GM21737 (cell line): ENCODE measurements at regions not wholly inside any gene's neighbourhood (a gene's known extent, or its start where the extent isn't known, plus 50 kb on each side); places are given as distances from the start of the nearest gene placed in this dataset.
"Not testable (repeated sequence)": the region's sequence is repeated elsewhere in the genome, so short reads cannot be mapped to it uniquely, and the experiment has no call there.

Source experiments
- ATAC-seq: cut with Tn5 transposase; IDR thresholded peaks from one replicate; pipeline ENCODE4 v1.9.1; 2021; ENCODE audit warnings: mild to moderate bottlenecking, moderate library complexity; ENCODE audit not compliant: unreplicated experiment

- ATAC-seq = not testable (repeated sequence)
These were observed 57.4 kb downstream of the FTHL17 start for GRCh38 chrX:31014474-31014873.

- ATAC-seq = no peak
These were observed 59.3 kb downstream of the FTHL17 start for GRCh38 chrX:31012509-31013025.

DNA sequence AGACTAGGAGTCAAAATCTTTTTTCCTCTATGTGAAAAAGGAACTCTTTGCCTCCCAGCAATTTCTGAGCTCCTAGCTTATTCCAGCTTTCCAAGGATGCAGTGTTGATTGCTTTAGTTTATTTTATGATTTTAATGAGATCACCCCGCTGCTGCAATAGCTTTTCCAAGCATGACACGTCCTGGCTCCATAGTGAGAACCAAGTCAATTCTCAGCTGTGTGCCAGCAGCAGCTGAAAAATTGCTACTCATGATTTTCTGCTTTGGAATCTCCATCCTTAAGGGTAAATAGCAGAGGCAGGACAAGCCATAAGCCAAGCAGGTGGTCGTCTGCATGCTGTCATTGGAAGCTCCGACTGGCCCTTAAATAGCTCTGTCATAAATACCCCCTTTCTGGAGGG lies 64.5 kb downstream of the FTHL17 start:
- no peak for ATAC-seq

DNA sequence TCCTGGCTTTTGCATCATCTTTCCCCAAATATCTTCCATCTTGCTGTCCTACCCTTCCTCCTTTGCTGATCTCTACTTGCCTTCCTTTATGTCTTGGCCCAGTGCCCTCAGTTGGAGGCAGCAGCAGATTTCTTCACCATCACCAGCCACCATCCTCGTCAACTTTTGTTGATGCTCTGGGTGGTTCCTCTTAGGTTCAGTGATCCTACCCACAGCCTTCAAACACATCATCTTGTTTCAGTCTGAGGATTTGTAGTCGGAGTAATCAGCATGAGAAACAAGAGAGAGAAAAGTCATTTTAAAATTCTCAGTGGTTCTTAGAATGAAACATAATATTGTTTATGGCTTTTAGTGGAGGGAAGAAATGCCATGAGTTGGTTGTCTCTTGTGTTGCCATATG lies 65.8 kb downstream of the FTHL17 start:
- ATAC-seq = no peak

DNA sequence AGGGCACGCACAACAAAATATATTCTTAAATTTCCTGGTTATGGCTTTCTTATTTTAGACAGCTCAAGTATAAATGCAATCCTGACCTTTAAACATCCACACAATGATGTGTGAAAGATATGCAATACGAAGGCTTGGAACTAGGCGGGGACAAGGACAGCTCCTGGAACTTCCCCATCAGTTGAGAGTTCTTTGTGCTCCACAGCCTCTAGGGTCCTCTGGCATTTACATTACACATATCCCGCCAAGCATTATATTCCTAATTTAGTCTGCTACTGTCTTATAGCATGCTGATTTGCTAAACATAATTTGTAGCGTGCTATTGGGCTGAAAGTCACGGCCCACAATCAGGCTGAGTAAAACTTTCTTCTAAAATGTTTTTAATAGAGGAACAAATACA lies 74.4 kb downstream of the FTHL17 start:
- no peak for ATAC-seq

GRCh38 chrX:30995705-30996104 lies 76.1 kb downstream of the FTHL17 start:
- no peak for ATAC-seq

GRCh38 chrX:30995060-30995700 lies 76.7 kb downstream of the FTHL17 start:
- no peak for ATAC-seq

GRCh38 chrX:30994018-30994417 lies 77.8 kb downstream of the FTHL17 start:
- not testable (repeated sequence) for ATAC-seq

DNA sequence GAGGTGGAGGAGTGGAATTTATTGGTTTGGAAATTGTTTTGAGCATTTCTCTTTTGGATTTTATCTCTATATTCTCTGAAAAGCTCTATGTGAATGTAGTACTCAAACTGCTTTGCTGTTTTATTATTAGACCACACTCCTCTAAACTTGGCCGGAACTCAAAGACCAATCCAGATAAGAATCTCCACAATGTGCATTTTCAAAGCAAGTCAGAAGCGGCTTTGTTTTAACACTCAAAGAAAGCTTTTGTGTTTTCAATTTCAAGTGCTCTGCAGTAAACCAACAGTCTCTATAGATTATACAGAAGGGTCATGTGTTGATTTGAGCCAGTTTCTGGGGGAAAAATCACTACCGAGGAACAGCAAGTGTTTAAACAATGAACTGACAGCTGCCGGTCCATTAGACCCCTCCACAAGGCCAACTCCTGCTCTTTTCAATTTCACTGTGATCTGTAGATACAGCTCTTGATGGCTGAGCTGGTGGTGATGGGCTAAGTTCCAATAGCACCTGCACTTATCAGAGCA lies 79.4 kb downstream of the FTHL17 start:
- no peak for ATAC-seq

DNA sequence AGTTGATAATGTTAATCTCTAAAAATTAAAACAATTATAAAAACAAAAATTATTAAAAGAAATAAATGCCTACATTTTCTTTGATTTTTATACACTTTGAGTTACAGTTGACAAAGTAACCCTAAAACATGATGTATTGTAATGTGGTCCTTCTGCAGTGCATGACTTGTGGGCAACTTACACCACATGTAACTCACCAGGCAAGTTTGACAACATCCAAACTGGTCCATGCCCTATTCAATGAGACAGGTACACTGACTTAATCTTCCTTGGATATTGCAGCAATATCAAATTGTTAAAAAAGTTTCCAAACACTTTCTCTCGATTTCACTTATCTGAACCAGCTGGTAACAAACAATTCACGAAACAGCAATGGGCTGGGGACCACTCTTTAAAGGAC lies 81.5 kb downstream of the FTHL17 start:
- no peak for ATAC-seq

DNA sequence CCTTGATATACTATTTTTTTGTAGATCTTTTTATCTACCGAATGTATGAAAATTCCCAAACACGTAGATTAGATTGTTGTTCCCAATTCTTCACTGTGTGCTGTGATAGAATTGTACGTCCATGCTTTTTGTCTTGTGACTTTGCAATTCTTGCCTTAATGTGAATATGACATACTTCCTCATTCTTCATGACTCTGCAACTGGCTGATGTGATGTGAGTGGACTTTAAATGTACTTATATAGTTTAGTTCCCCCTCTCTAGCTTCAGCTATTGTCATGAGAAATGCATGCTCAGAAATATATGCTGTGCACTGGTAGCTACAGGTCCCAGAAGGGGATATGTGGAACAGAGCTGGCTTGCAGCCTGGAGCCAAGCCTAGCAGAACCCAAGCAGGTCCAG lies 89.4 kb downstream of the FTHL17 start:
- no peak for ATAC-seq

GRCh38 chrX:30981968-30982367 lies 89.9 kb downstream of the FTHL17 start:
- ATAC-seq = no peak

GRCh38 chrX:30979271-30979670 lies 90.2 kb upstream of the TAB3 start:
- no peak for ATAC-seq

DNA sequence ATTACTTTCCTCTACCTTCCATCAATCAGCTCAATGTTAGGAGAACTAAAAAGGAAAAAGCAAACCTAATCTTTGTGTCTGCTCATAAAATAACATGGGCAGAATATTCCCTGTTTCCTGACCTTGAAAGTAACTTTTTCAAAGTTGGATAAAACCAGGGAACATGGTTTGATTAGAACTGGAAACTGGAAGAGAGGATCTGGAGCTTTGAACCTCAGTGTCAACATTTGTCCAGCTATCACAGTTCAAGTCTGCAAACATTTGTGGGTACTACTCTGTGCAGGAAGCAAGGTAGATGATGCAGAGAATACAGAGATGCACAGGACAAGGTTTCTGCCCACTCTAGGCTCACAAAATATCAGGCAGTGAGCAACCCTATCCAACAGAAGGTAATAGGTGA lies 86.4 kb upstream of the TAB3 start:
- no peak for ATAC-seq

DNA sequence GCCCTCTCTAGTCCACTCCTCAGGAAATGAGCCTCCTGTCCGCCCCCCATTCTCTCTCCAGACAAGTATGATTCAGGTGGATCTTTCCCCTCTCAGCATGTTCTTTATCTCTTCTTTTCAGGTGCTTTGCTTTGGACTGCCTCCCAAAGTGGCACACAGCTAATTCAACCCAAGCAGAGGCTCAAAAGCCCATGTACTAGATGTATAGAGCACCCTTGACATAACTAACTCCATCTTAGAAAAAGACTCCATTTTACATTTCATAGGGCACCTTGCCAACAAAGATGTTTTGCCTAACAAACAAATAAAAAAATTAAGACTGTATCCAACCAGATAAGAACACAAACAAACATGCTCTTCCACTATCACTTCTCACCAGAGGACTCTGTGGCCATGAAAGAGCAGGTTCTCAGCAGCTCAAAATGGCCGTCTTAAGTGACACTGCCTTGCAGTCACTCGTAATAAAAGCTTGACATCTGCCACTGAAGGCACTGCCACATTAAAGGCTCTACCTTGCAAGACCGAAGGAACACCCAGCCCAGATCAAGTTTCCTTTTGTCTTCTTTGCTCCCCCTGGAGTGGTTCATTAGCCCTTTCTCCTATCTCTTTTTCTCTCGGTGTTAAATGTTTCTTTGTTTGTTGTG lies 84.9 kb upstream of the TAB3 start:
- ATAC-seq = no peak

GRCh38 chrX:30971774-30972603 lies 82.9 kb upstream of the TAB3 start:
- peak; percentile 81 for ATAC-seq

- ATAC-seq = no peak
These were observed 78.5 kb upstream of the TAB3 start for GRCh38 chrX:30967516-30967915.

DNA sequence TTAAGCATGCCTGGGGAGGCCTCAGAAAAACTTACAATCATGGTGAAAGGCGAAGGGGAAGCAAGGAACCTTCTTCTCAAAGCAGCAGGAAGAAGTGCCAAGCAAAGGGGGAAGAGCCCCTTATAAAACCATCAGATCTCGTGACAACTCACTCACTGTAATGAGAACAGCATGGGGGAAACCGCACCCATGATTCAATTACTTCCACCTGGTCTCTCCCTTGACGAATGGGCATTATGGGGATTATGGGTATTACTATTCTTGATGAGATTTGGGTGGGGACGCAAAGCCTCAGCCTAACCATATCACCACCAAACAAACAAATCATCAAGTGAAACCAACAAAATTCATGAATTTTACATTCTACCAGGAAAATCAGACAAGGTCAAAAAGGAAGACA lies 76.7 kb upstream of the TAB3 start:
- no peak for ATAC-seq

GRCh38 chrX:30961387-30962174 lies 72.5 kb upstream of the TAB3 start:
- ATAC-seq = no peak

GRCh38 chrX:30957753-30958152 lies 68.7 kb upstream of the TAB3 start:
- no peak for ATAC-seq

GRCh38 chrX:30955687-30956086 lies 66.6 kb upstream of the TAB3 start:
- ATAC-seq = no peak
